ENCODE measurements at regions not wholly inside any gene's neighbourhood (a gene's known extent, or its start where the extent isn't known, plus 50 kb on each side); places are given as distances from the start of the nearest gene placed in this dataset.

GRCh38 chr4:166363198-166363597 lies 490.2 kb downstream of the TLL1 start (continued):
- TF ChIP-seq ZNF710 (CRISPR knock-in tag; IDR thresholded peaks at IDR 0.05; ENCODE audit: borderline replicate concordance) (no peak), DR1 (CRISPR knock-in tag; IDR thresholded peaks at IDR 0.05) (no peak), RFX3 (CRISPR knock-in tag; IDR thresholded peaks at IDR 0.05) (no peak)

GRCh38 chr4:166366012-166366411 lies 493.0 kb downstream of the TLL1 start:
- H3K9me3 ChIP-seq (ENCODE audit: low read length): 0 out of 2 replicates have a peak, but pooled peaks cover 7% of the 10 kb centered on the region
- 58% methylated on average over 3 of the region's 3 CpGs for WGBS (ENCODE audit: low lambda C conversion rate)
- BruUV-seq (replicated peaks): no TSS peak
- CTCF ChIA-PET (ENCODE audit: low intra/inter-chr PET ratio, low total read pairs): no interaction called here
- intact Hi-C loops (cut with micrococcal nuclease; ENCODE audit: unreplicated experiment) (no loop called here), in situ Hi-C loops (cut with HindIII; ENCODE audit: extremely low pct_ligation_motif_present, low pct_unique_long_range_greater_than_20kb) (no loop called here)
- H3K4me3 ChIP-seq (replicated peaks in 1 of 3; ENCODE audit: insufficient read depth in 1 of 3, low read depth in 2 of 3, low read length in 3 of 3): no peak overlapping the region
- no peaks in the 10 kb centered on the region for H3K4me1 ChIP-seq (ENCODE audit: insufficient read depth, low read length)
- POLR2A ChIA-PET: no interaction called here
- ATAC-seq (no peak), FAIRE-seq (no peak), DNase-seq (ENCODE audit: low spot score) (no peak)
- H3K36me3 ChIP-seq (replicated peaks in 1 of 2; ENCODE audit: control insufficient read depth in 1 of 2, insufficient read depth in 2 of 2, low read length in 2 of 2): no peaks in the 10 kb centered on the region
- H4K20me1 ChIP-seq (ENCODE audit: insufficient read depth, low read length): no peaks in the 10 kb centered on the region
- no peak overlapping the region for H3K9ac ChIP-seq (ENCODE audit: insufficient read depth, low read depth, low read length)
- no peaks in the 10 kb centered on the region for H3K27me3 ChIP-seq (ENCODE audit: control insufficient read depth in 1 of 2, insufficient read depth in 2 of 2, low read length in 2 of 2)
- TF ChIP-seq ZNF225 (CRISPR knock-in tag; IDR thresholded peaks at IDR 0.05) (no peak), ATF1 (CRISPR knock-in tag; IDR thresholded peaks at IDR 0.05) (no peak), MEF2D (CRISPR knock-in tag; IDR thresholded peaks at IDR 0.05) (no peak), WIZ (CRISPR knock-in tag; IDR thresholded peaks at IDR 0.05) (no peak), SAFB2 (CRISPR knock-in tag; IDR thresholded peaks at IDR 0.05; ENCODE audit: borderline replicate concordance, low read depth) (no peak), TRIM24 (CRISPR knock-in tag; IDR thresholded peaks at IDR 0.05) (no peak), DMAP1 (CRISPR knock-in tag; IDR thresholded peaks at IDR 0.05) (no peak), MLLT10 (CRISPR knock-in tag; IDR thresholded peaks at IDR 0.05) (no peak), ZNF24 (IDR thresholded peaks at IDR 0.05) (no peak), HOXA5 (CRISPR knock-in tag; IDR thresholded peaks at IDR 0.05) (no peak), ZNF230 (CRISPR knock-in tag; IDR thresholded peaks at IDR 0.05) (no peak), MZF1 (CRISPR knock-in tag; IDR thresholded peaks at IDR 0.05; ENCODE audit: borderline replicate concordance) (no peak), ARNTL (CRISPR knock-in tag; IDR thresholded peaks at IDR 0.05) (no peak)
- H3K79me2 ChIP-seq (ENCODE audit: insufficient read depth, low read length): no peaks in the 10 kb centered on the region
- H3K27ac ChIP-seq (ENCODE audit: extremely low read length, insufficient read depth, low read length): no peak overlapping the region
- no peak overlapping the region for H2AFZ ChIP-seq (ENCODE audit: low read length)
- H3K4me2 ChIP-seq (ENCODE audit: low read depth, low read length): no peak overlapping the region
